IMR-90 (cell line): ENCODE measurements at regions not wholly inside any gene's neighbourhood (a gene's known extent, or its start where the extent isn't known, plus 50 kb on each side); places are given as distances from the start of the nearest gene placed in this dataset.

Source experiments
- ATAC-seq: fragments of 200-7000 bp; cut with Tn5 transposase; 2 replicates; pipeline ENCODE4 v1.9.1; 2020; ENCODE audit warnings: low read depth, mild to moderate bottlenecking, moderate library complexity
- BruUV-seq: library from RNA; stranded (reverse); fragments of 400-500 nt; replicated peaks from 2 replicates; lab custom pipeline; 2021; lab: Mats Ljungman, UMichigan
- CTCF ChIA-PET: fragments of 300-600 bp; formaldehyde crosslinking; extraction: SDS; loops from one replicate; lab custom pipeline; 2021; ENCODE audit warnings: antibody characterized with exemption; lab: Yijun Ruan, JAX
- POLR2A ChIA-PET: fragments of 300-600 bp; sonication (Branson Sonifier 250); formaldehyde crosslinking; loops from one replicate; lab custom pipeline; 2022; ENCODE audit warnings: antibody characterized with exemption; ENCODE audit not compliant: unreplicated experiment; lab: Charles Lee
- DNase-seq: peaks from one replicate; pipeline ENCODE4 v3.0.0; 2013
- H2AFZ ChIP-seq: replicated peaks from 2 replicates; pipeline ENCODE3; 2013; ENCODE audit warnings: low read length, mild to moderate bottlenecking; ENCODE audit not compliant: poor library complexity
- H2AK5ac ChIP-seq: 2 replicates; pipeline ENCODE4 v1.6.1; 2013; ENCODE audit warnings: low read depth, low read length, inconsistent platforms
- H2AK9ac ChIP-seq: replicated peaks from 2 replicates; pipeline ENCODE3; 2013; ENCODE audit warnings: mild to moderate bottlenecking, low read depth, low read length, moderate library complexity; ENCODE audit not compliant: poor library complexity
- H2BK120ac ChIP-seq: 2 replicates; pipeline ENCODE4 v1.6.1; 2013; ENCODE audit warnings: low read depth, low read length, inconsistent platforms
- H2BK15ac ChIP-seq: 3 replicates; pipeline ENCODE4 v1.6.1; 2013; ENCODE audit warnings: low read depth, low read length, inconsistent platforms
- H2BK20ac ChIP-seq: 2 replicates; pipeline ENCODE4 v1.6.1; 2013; ENCODE audit warnings: low read depth, mild to moderate bottlenecking, inconsistent platforms, low read length, moderate library complexity
- H2BK5ac ChIP-seq: 2 replicates; pipeline ENCODE4 v1.6.1; 2013; ENCODE audit warnings: mild to moderate bottlenecking, low read depth, low read length, inconsistent platforms; ENCODE audit not compliant: poor library complexity, severe bottlenecking
- H3K14ac ChIP-seq: replicated peaks from 2 replicates; pipeline ENCODE4 v1.6.1; 2013; ENCODE audit warnings: low read depth, low read length, inconsistent platforms
- H3K18ac ChIP-seq: 2 replicates; pipeline ENCODE4 v1.6.1; 2013; ENCODE audit warnings: low read depth, low read length, control low read depth
- H3K23ac ChIP-seq: 2 replicates; pipeline ENCODE4 v1.6.1; 2013; ENCODE audit warnings: low read depth, low read length, inconsistent platforms
- H3K27ac ChIP-seq: 2 replicates; pipeline ENCODE4 v1.5.1; 2013; ENCODE audit warnings: mild to moderate bottlenecking, control low read depth, low read length; ENCODE audit not compliant: insufficient read depth
- H3K27me3 ChIP-seq: 2 replicates; pipeline ENCODE4 v1.6.1; 2013; ENCODE audit warnings: low read length; ENCODE audit not compliant: control insufficient read depth, insufficient read depth
- H3K36me3 ChIP-seq: 2 replicates; pipeline ENCODE4 v1.6.1; 2013; ENCODE audit warnings: low read length, mixed read lengths; ENCODE audit not compliant: control insufficient read depth, insufficient read depth
- H3K4ac ChIP-seq: 2 replicates; pipeline ENCODE4 v1.6.1; 2013; ENCODE audit warnings: low read depth, low read length, inconsistent platforms
- H3K4me1 ChIP-seq: 2 replicates; pipeline ENCODE4 v1.6.1; 2013; ENCODE audit warnings: low read length, mixed read lengths; ENCODE audit not compliant: control insufficient read depth, insufficient read depth
- H3K4me2 ChIP-seq: 2 replicates; pipeline ENCODE4 v1.6.1; 2013; ENCODE audit warnings: low read depth, mild to moderate bottlenecking, control low read depth, low read length, moderate library complexity
- H3K4me3 ChIP-seq: 2 replicates; pipeline ENCODE4 v1.5.1; 2013; ENCODE audit warnings: low read depth, mild to moderate bottlenecking, control low read depth, low read length, moderate library complexity; ENCODE audit not compliant: insufficient read depth
- H3K56ac ChIP-seq: 2 replicates; pipeline ENCODE4 v1.6.1; 2013; ENCODE audit warnings: low read length, inconsistent platforms; ENCODE audit not compliant: insufficient read depth; ENCODE audit errors: extremely low read depth
- H3K79me1 ChIP-seq, 2 experiments: 2 replicates each; pipeline ENCODE4 v1.6.1; 2013; ENCODE audit warnings: low read length in 2 of 2, inconsistent platforms in 1 of 2, low read depth in 1 of 2
- H3K9ac ChIP-seq: 2 replicates; pipeline ENCODE4 v1.6.1; 2013; ENCODE audit warnings: low read depth, low read length, control low read depth
- H3K9me1 ChIP-seq: 2 replicates; pipeline ENCODE4 v1.6.1; 2013; ENCODE audit warnings: low read length, inconsistent platforms; ENCODE audit not compliant: insufficient read depth
- H3K9me3 ChIP-seq: 2 replicates; pipeline ENCODE4 v1.6.1; 2013; ENCODE audit warnings: low read length; ENCODE audit not compliant: control insufficient read depth, insufficient read depth
- H4K20me1 ChIP-seq: 2 replicates; pipeline ENCODE4 v1.6.1; 2013; ENCODE audit warnings: low read length, inconsistent platforms; ENCODE audit not compliant: insufficient read depth
- H4K5ac ChIP-seq: 2 replicates; pipeline ENCODE4 v1.6.1; 2013; ENCODE audit warnings: mild to moderate bottlenecking, low read depth, low read length, control low read depth
- H4K8ac ChIP-seq, 2 experiments: 2 replicates each; pipeline ENCODE4 v1.6.1; 2013; ENCODE audit warnings: low read depth in 2 of 2, low read length in 2 of 2, control low read depth in 1 of 2, inconsistent platforms in 1 of 2
- H4K91ac ChIP-seq: 2 replicates; pipeline ENCODE4 v1.6.1; 2013; ENCODE audit warnings: low read depth, low read length, inconsistent platforms; ENCODE audit not compliant: insufficient read depth
- ELK1 ChIP-seq: fragments of 150-350 bp; IDR thresholded peaks from 2 replicates; pipeline ENCODE4 v1.6.1; 2016; ENCODE audit warnings: low read depth, mild to moderate bottlenecking, low read length, moderate library complexity, borderline replicate concordance
- MAZ ChIP-seq: IDR thresholded peaks from 2 replicates; pipeline ENCODE4 v1.6.1; 2012; ENCODE audit warnings: low read depth, mild to moderate bottlenecking, low read length, improper control_type of control experiment, moderate library complexity, borderline replicate concordance
- MXI1 ChIP-seq: IDR thresholded peaks from 2 replicates; pipeline ENCODE4 v1.6.1; 2012; ENCODE audit warnings: low read depth, mild to moderate bottlenecking, low read length, moderate library complexity, borderline replicate concordance
- RFX5 ChIP-seq: IDR thresholded peaks from 2 replicates; pipeline ENCODE4 v1.8.0; 2012; ENCODE audit warnings: low read depth, mild to moderate bottlenecking, low read length, moderate library complexity
- whole genome bisulfite sequencing, 2 experiments: methylation state at CpG; one replicate each; pipeline versions ENCODE4 v1.1.5 to v1.1.7; 2013; ENCODE audit warnings: missing lambda C conversion rate in 2 of 2; ENCODE audit not compliant: insufficient read length in 1 of 2; ENCODE audit errors: extremely low coverage in 2 of 2; 5-methylcytosine and 5-hydroxymethylcytosine counted together
- dilution Hi-C: fragments of 300-500 bp; cut with HindIII; formaldehyde crosslinking; loops from one replicate; pipeline ENCODE4 v1.14.3; 2018; ENCODE audit warnings: low sequenced_read_pairs; ENCODE audit not compliant: unreplicated experiment
- in situ Hi-C: fragments of 300-500 bp; cut with MboI; formaldehyde crosslinking; loops from 3 replicates; pipeline ENCODE4 v1.14.3; 2019; ENCODE audit warnings: low sequenced_read_pairs, inconsistent platforms, mixed read lengths
- intact Hi-C: fragments of 100-400 bp; cut with micrococcal nuclease; formaldehyde crosslinking; loops from 2 replicates; pipeline ENCODE4 v1.10.0; 2022

DNA sequence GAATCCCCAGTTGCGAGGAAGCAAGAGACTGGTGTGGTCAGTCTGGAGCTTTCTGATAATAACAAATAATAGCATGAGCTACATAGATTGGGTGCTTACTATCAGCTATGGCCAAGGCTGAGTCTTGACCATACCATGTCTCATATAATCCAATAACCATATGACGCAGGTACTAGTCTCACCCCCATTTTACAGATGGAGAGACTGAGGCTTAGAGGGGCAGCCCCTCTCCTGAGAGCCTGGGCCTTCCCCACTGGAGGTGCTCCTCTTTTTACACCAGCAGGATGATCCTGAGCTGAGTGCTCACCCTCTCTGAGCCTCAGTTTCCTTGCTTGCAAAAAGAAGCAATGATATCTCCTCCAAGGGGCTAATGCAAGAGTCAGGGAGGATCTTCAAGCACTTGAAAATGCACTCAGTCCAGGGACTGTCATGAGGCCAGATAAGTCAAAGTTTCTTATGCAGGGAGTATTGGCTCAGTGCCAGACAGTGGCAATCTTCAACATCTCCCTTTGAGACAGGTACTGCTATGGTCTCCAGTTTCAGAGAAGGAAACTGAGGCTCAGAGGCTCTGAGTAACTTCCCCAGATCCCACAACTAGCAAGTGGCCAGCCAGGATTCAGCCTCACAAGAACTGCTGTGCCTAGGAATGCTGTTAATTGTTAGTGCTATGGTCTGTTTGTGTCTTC, 149.7 kb downstream of the TFCP2L1 start:
- no peak for ATAC-seq
- no peak overlapping the region for H3K18ac ChIP-seq
- H3K4me2 ChIP-seq = no peak overlapping the region
- H3K9me1 ChIP-seq = 0 out of 2 replicates have a peak, but pooled peaks cover 6% of the 10 kb centered on the region
- no peak for DNase-seq
- H2BK15ac ChIP-seq = no peak overlapping the region
- no peak overlapping the region for H3K27ac ChIP-seq
- no peak overlapping the region for H3K9ac ChIP-seq
- no peak overlapping the region for H3K4ac ChIP-seq
- H2BK120ac ChIP-seq = no peak overlapping the region
- H3K9me3 ChIP-seq = peaks cover 2% of the 10 kb centered on the region; the same call in 1 of the 2 replicates
- H3K4me3 ChIP-seq = no peak overlapping the region
- ChIA-PET POLR2A (no interaction called here), CTCF (interaction anchor here (0.5 kb wide), 1 partner anchor 140 kb away, joined by 3 read pairs; no protein-coding TSS in a partner anchor)
- H2AK5ac ChIP-seq = no peak overlapping the region
- H3K79me1 ChIP-seq = no peaks in the 10 kb centered on the region
- dilution Hi-C loops = no loop called here
- H4K5ac ChIP-seq = no peak overlapping the region
- H2AK9ac ChIP-seq = no peak overlapping the region
- no peak overlapping the region for H3K14ac ChIP-seq
- BruUV-seq = no TSS peak
- H3K23ac ChIP-seq = no peak overlapping the region
- no CpG with 5 or more reads among the region's 2 CpGs for WGBS, 2 experiments
- intact Hi-C loops = no loop called here
- H3K36me3 ChIP-seq = no peaks in the 10 kb centered on the region
- H2AFZ ChIP-seq = no peak overlapping the region
- no peak overlapping the region for H4K91ac ChIP-seq
- no peak overlapping the region for H2BK20ac ChIP-seq
- no peaks in the 10 kb centered on the region for H3K4me1 ChIP-seq
- TF ChIP-seq RFX5 = no peak
- no peak for TF ChIP-seq MXI1
- TF ChIP-seq ELK1 = no peak
- no peak for TF ChIP-seq MAZ
- H4K8ac ChIP-seq = no peak overlapping the region
- no peaks in the 10 kb centered on the region for H4K20me1 ChIP-seq
- in situ Hi-C loops = no loop called here
- H3K56ac ChIP-seq = no peak overlapping the region
- peaks cover 32% of the 10 kb centered on the region for H3K27me3 ChIP-seq
- H2BK5ac ChIP-seq = no peak overlapping the region
